CD4-positive, alpha-beta T cell (primary cell): ENCODE measurements at regions not wholly inside any gene's neighbourhood (a gene's known extent, or its start where the extent isn't known, plus 50 kb on each side); places are given as distances from the start of the nearest gene placed in this dataset.

ENCODE experiments used
- ATAC-seq: fragments of 200-7000 bp; cut with Tn5 transposase; one replicate; pipeline ENCODE4 v1.10.0; 2022; ENCODE audit warnings: mild to moderate bottlenecking; ENCODE audit not compliant: poor library complexity
- CTCF ChIA-PET: fragments of 350-600 bp; sonication (Branson Sonifier 250); formaldehyde crosslinking; loops from one replicate; lab custom pipeline; 2021; ENCODE audit warnings: antibody characterized with exemption, inconsistent platforms; lab: Charles Lee
- POLR2A ChIA-PET: fragments of 350-600 bp; sonication (Branson Sonifier 250); formaldehyde crosslinking; loops from one replicate; lab custom pipeline; 2021; ENCODE audit warnings: antibody characterized with exemption, inconsistent platforms; lab: Charles Lee
- DNase-seq, 14 experiments: peaks; one replicate each; pipeline ENCODE4 v3.0.0-alpha.2; 2013 to 2020; ENCODE audit warnings: mixed read lengths in 2 of 14
- H3K27ac ChIP-seq, 2 donors: one replicate each; pipeline versions ENCODE4 v1.5.1 to v1.7.0; 2013; ENCODE audit warnings: low read length in 2 of 2, low read depth in 1 of 2, mild to moderate bottlenecking in 1 of 2
- H3K27me3 ChIP-seq, 2 experiments: 1 replicate in 1 of 2; 2 replicates in 1 of 2; pipeline versions ENCODE4 v1.6.1 to v1.7.0; 2013; ENCODE audit warnings: low read length in 2 of 2, control low read depth in 1 of 2, mild to moderate bottlenecking in 1 of 2, moderate library complexity in 1 of 2; ENCODE audit not compliant: insufficient read depth in 2 of 2, control insufficient read depth in 1 of 2
- H3K36me3 ChIP-seq: one replicate; pipeline ENCODE4 v1.6.1; 2013; ENCODE audit warnings: low read length, control low read depth; ENCODE audit not compliant: insufficient read depth
- H3K4me1 ChIP-seq: one replicate; pipeline ENCODE4 v1.6.1; 2013; ENCODE audit warnings: low read length, control low read depth; ENCODE audit not compliant: insufficient read depth
- H3K4me3 ChIP-seq: one replicate; pipeline ENCODE4 v1.5.1; 2013; ENCODE audit warnings: mild to moderate bottlenecking, low read length, moderate library complexity
- H3K9me3 ChIP-seq, 2 experiments: 1 replicate in 1 of 2; 2 replicates in 1 of 2; pipeline versions ENCODE4 v1.6.1 to v1.7.0; 2013; ENCODE audit warnings: low read length in 2 of 2, mild to moderate bottlenecking in 2 of 2, control low read depth in 1 of 2, moderate library complexity in 1 of 2; ENCODE audit not compliant: control insufficient read depth in 1 of 2, insufficient read depth in 1 of 2
- H3K27ac Mint-ChIP-seq: one replicate; pipeline ENCODE4 v1.8.0; 2020; ENCODE audit warnings: mixed read lengths
- H3K27me3 Mint-ChIP-seq: one replicate; pipeline ENCODE4 v1.8.0; 2021; ENCODE audit warnings: mixed read lengths
- H3K36me3 Mint-ChIP-seq: one replicate; pipeline ENCODE4 v1.8.0; 2021; ENCODE audit warnings: low read depth, mixed read lengths
- H3K4me1 Mint-ChIP-seq: one replicate; pipeline ENCODE4 v1.8.0; 2021; ENCODE audit warnings: low read depth, mixed read lengths
- H3K4me3 Mint-ChIP-seq: one replicate; pipeline ENCODE4 v1.8.0; 2020; ENCODE audit warnings: mild to moderate bottlenecking, mixed read lengths
- H3K9me3 Mint-ChIP-seq: one replicate; pipeline ENCODE4 v1.8.0; 2020; ENCODE audit warnings: mixed read lengths
- CTCF ChIP-seq: fragments of 200-600 bp; IDR thresholded peaks from one replicate; pipeline ENCODE4 v1.8.0; 2022; ENCODE audit warnings: antibody characterized with exemption, mild to moderate bottlenecking
- intact Hi-C, 2 experiments: fragments of 100-400 bp; cut with DNase I in 1 of 2; cut with micrococcal nuclease in 1 of 2; formaldehyde crosslinking; loops; one replicate each; pipeline versions ENCODE4 v1.15.1 to v1.9.0; 2023 to 2025; cut with DNase I, micrococcal nuclease

- no peak overlapping the region for H3K4me3 Mint-ChIP-seq
- H3K27ac Mint-ChIP-seq: no peak overlapping the region
- peaks cover 6% of the 10 kb centered on the region for H3K9me3 Mint-ChIP-seq
- intact Hi-C loops: no loop called here
- ATAC-seq: no peak
- no peak for DNase-seq
- Histone ChIP-seq H3K27me3 (peaks cover 3 to 7% of the 10 kb centered on the region in 2 experiments), H3K27ac (no peak overlapping the region), H3K4me3 (no peak overlapping the region), H3K9me3 (no peaks in the 10 kb centered on the region), H3K36me3 (no peaks in the 10 kb centered on the region), H3K4me1 (no peaks in the 10 kb centered on the region)
- CTCF ChIA-PET: no interaction called here
- POLR2A ChIA-PET: no interaction called here
- H3K27me3 Mint-ChIP-seq: peaks cover 28% of the 10 kb centered on the region
- no peak for TF ChIP-seq CTCF
- H3K4me1 Mint-ChIP-seq: no peaks in the 10 kb centered on the region
- no peaks in the 10 kb centered on the region for H3K36me3 Mint-ChIP-seq
Measured at GRCh38 chr15:57835119-57835518, 128.6 kb downstream of the POLR2M start.

- CTCF ChIA-PET: no interaction called here
- DNase-seq: no peak
- no peak overlapping the region for H3K4me3 ChIP-seq
- no peak for ATAC-seq
- POLR2A ChIA-PET: no interaction called here
- H3K36me3 Mint-ChIP-seq: no peaks in the 10 kb centered on the region
- no peak overlapping the region for H3K27ac Mint-ChIP-seq
- H3K36me3 ChIP-seq: no peaks in the 10 kb centered on the region
- intact Hi-C loops: no loop called here
- H3K4me3 Mint-ChIP-seq: no peak overlapping the region
- H3K27me3 Mint-ChIP-seq: peaks cover 28% of the 10 kb centered on the region
- no peaks in the 10 kb centered on the region for H3K9me3 ChIP-seq
- no peaks in the 10 kb centered on the region for H3K4me1 Mint-ChIP-seq
- no peaks in the 10 kb centered on the region for H3K4me1 ChIP-seq
- H3K9me3 Mint-ChIP-seq: no peaks in the 10 kb centered on the region
- no peak for TF ChIP-seq CTCF
- peaks cover 0 to 9% of the 10 kb centered on the region in 2 experiments for H3K27me3 ChIP-seq
- H3K27ac ChIP-seq: no peak overlapping the region
Measured at GRCh38 chr15:57849317-57849716, 142.8 kb downstream of the POLR2M start.

- POLR2A ChIA-PET: no interaction called here
- peaks cover 9% of the 10 kb centered on the region for H3K27me3 Mint-ChIP-seq
- no peaks in the 10 kb centered on the region for H3K4me1 ChIP-seq
- H3K27ac ChIP-seq: no peak overlapping the region
- H3K36me3 ChIP-seq: no peaks in the 10 kb centered on the region
- no peak for TF ChIP-seq CTCF
- ATAC-seq (no peak), DNase-seq (no peak)
- intact Hi-C loops: no loop called here
- no peaks in the 10 kb centered on the region for H3K36me3 Mint-ChIP-seq
- no peaks in the 10 kb centered on the region for H3K4me1 Mint-ChIP-seq
- H3K9me3 Mint-ChIP-seq: no peaks in the 10 kb centered on the region
- H3K27me3 ChIP-seq: no peaks in the 10 kb centered on the region
- H3K4me3 Mint-ChIP-seq: no peak overlapping the region
- CTCF ChIA-PET: no interaction called here
- H3K27ac Mint-ChIP-seq: no peak overlapping the region
- H3K4me3 ChIP-seq: no peak overlapping the region
- no peaks in the 10 kb centered on the region for H3K9me3 ChIP-seq
Measured at GRCh38 chr15:57854531-57854930, 148.0 kb downstream of the POLR2M start.
